ENCODE measurements at regions not wholly inside any gene's neighbourhood (a gene's known extent, or its start where the extent isn't known, plus 50 kb on each side); places are given as distances from the start of the nearest gene placed in this dataset.
A peak's percentile ranks its signal among the peaks of the same experiment; 100 is the strongest.
"Not testable (repeated sequence)": the region's sequence is repeated elsewhere in the genome, so short reads cannot be mapped to it uniquely, and the experiment has no call there.

DNA sequence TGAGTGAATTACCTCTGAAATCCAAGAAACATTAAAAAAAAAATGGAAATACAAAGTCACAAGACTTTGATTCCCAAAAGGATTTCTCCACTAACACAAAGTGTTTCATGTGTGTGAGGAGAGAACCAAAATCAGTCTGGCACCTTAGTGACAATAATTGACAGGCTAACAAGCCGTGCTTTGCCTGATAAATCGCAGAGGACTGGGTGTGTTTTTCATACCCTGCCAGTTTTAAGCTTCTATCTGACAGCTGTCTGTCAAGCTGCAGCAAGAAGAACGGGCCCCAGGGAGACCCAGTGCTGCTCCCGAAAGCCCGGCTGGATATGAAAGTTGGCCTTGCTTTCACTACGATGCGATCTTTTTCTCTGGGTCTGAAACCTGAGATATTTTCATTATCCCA lies 101.6 kb upstream of the KCNK2 start:
- DNase-seq (ENCODE audit: low read depth in 2 of 2), result no peak

DNA sequence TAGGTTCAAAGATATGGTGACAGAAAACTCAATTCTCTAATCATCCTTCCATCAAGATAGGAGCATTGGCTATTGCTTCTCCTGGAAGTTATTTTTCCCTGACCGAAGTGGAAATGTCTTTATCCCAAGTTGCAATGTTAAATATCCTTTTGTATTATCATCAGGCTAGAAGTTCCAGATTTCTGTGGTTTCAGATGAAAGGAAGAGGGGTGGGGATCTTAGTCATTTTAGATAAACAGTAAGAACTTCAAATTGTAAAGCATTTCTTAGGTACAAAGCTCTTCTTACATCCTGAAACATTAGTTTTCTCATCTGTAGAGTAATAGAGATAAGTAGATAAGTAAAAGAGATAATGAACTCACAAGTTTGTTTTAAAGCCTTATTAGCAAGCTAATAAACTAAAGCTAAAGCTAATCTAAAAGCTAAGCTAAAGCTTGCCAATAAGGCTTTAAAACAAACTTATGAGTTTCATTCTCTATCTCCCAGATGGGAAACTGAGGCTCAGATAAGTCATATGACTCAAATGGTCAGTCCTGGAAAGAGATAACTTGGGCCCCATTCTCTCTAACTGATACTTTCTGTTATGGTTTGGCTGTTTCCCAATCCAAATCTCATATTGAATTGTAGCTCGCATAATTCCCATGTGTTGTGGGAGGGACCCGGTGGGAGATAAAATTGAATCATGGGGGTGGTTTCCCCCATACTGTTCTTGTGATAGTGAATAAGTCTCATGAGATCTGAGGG lies 99.2 kb upstream of the KCNK2 start:
- DNase-seq (ENCODE audit: low read depth in 2 of 2), result no peak

DNA sequence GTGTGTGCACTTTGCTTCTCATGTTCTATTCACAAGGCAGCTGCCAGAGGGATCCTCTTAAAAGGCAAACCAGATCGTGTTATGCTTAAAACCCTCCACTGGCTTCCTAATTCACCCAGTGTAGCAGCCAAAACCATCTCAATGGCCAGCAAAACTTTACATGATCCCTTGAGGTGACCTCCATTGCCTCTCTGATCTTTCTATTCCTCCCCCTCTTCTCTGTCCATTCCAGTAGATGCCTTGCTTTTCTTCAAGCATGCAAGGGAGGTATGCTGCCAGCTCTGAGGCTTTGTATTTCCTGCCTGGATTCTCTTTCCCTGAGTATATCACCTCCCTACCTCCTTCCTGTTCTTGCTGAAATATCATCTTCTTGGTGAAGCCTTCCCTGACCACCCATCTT lies 93.2 kb upstream of the KCNK2 start:
- peak; percentile 65 to 66 for DNase-seq (ENCODE audit: low read depth in 2 of 2)

DNA sequence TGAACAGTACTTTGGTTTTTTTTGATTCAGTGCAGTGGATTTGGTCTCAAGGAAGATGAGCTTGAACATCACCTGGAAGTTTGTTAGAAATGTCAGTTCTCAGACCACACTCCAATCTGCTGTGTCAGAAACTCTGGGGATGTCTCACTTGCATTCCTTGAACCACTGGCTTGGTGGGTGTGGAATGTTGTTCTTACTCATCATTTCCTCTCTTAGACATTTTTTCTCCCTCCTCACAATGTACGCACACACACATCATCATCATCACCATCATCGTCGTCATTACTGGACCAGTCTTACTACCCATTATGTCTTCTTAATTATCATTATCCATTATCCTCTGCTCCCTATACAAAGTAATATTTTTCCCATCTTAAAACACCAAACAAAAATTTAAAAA lies 91.9 kb upstream of the KCNK2 start:
- DNase-seq (ENCODE audit: low read depth in 2 of 2), result peak; percentile 95 to 96

DNA sequence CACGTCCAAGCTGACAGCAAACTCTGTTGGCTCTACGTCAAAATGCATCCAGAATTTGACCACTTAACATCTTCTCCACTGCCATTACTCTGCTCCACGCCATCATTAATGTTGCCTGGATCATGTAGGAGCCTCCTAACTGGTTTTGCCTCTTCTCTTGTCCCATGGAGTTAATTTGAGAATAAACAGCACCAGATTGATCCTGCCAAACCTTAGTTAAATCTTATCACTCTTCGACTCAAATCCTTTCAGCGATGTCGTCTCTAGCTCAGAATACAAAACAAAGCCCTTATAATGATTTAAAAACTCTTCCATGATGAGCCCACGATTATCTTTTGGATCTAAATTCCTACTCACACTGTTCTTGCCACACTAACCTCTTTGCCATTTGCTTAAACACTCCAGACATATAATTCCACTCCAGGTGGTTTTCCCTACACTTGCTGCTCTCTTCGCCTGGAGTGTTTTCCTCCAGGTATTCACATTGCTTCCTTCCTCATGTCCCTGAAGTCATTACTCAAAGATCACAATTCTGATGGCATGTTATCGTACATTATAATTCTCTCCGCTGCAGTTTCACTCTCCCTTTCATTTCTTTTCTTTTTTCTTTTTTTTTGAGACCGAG lies 90.7 kb upstream of the KCNK2 start:
- DNase-seq (ENCODE audit: low read depth in 2 of 2), result no peak

DNA sequence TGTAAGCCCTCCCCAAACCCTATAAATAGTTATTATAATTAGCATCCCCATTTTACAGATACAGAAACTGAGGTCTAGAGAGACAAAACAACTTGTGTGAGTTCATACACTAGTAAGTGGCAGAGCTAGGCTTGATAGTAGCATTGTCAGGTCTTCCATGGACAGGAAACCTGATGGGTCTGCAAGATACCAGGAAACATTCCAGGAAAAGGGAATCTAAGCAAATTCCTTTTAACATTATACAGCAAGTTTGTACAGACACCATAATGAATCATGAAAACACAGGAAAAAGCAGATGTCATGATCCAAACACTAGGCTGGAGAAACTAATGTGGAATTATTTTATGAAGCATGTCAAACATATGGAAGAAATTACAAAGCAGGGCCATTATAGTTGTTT lies 89.1 kb upstream of the KCNK2 start:
- DNase-seq (ENCODE audit: low read depth in 2 of 2), result peak; percentile 89

DNA sequence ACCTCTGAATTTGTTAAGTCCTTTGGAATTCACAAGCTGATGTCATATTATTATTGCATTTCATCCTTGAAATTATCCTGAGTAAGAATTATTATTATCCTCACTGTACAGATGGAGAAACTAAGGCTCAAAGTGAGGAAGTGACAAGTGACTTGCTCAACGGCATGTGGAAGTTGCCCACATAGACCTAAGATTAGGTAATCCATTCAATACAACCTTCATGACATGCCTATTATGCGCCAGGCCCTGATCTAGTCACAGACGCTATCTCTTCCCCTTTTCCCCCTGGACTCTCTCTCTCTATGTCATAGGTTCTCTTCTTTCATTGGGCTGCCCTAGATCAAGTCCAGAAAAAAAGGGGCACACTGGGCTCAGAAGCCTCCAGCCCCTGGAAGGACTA lies 84.9 kb upstream of the KCNK2 start:
- no peak for DNase-seq (ENCODE audit: low read depth in 2 of 2)

DNA sequence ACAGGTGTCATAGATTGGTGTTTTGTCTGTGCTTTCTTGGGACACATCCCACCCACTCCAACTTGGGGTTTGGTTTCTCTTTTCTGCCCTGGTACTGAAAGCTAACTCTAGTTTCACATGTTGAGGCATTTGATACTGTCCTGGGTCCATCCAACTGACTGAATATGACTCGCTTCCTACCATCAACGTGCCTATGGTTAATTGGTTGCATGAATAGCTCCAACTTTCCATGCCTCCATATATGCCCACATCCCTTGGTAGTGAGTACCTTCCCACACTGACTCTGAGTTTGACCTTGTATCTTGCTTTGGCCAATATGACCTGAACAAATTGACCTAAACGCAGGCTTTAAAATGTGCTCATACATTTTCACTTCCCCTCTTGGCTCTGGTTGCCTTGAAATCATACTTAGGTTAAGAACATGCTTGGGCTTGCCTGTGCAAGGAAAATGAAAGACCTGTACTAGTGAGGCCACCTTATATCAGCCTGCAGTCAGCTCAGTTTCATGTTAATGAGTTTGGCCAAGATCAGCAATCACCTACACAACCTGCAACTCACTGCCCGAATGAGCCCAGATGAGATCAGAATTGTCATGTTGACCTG lies 81.0 kb upstream of the KCNK2 start:
- no peak for DNase-seq (ENCODE audit: low read depth in 2 of 2)

DNA sequence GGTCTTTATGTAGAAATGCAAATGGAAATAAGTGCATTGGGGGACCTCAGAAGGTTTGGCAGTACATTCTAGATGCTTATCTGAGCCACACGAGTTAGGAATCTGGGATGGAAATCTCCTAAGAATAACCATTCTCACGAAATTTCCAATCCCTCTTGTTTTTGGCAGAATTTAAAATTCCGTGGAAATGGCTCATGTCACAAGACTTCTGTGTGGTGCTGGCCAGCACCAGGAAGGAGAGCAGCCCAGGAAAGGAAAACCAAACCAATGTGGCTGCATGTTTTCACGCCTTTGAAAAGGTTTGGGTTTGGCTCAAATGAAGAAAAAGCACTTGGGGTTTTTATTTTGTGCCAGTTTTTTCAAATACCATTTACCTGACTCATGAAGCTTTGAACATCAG lies 80.1 kb upstream of the KCNK2 start:
- peak; percentile 84 to 87 for DNase-seq (ENCODE audit: low read depth in 2 of 2)

DNA sequence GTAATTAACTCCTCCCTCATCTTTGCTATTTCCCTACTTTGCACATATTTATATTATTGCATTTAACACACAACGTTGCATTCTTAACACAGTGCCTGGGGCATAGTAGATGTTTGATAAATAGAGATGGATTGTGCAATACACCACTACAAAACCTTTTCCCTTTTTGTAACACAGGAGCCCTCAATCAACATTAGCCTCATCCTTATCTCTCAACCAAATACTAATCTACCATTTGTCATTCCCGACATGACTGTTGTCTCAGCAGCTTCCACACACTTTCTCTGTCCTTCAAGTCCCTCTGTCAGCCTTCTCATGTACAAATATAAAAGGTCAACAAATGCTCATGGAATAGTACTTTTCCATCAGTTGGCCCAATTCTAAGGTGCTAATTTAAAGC lies 78.9 kb upstream of the KCNK2 start:
- DNase-seq (ENCODE audit: low read depth in 2 of 2), result no peak

DNA sequence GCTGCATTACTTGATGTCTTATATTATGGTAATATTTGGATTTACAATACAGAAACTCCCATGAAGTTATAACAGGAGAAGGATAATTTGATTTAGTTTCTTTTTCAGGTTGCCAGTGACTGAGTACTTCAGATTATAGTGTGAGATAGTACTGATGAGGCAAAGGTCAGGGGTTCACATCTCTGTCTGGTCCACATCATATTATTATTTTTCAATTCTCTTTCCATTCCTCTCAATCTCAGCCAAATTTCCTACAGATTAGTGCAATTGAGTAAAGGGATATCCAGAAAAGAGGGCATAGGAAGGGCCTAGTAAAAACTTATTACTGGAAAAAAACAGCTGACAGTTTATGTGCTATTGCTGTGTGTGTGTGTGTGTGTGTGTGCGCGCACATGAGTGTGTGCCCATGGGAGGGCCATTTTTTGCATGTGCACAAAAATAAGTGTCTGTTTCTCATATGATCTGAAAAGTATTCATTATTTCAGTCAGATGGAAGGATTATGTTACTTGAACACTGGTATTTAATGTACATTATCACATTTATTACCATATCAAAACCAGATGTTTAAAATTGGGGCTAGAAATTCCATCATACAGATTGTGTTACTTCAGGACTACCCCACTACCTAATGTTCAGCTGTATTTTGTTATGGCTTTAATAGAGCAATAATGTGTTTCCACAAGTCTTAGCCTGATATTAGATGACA lies 78.3 kb upstream of the KCNK2 start:
- DNase-seq (ENCODE audit: low read depth in 2 of 2), result peak; percentile 88 to 90

DNA sequence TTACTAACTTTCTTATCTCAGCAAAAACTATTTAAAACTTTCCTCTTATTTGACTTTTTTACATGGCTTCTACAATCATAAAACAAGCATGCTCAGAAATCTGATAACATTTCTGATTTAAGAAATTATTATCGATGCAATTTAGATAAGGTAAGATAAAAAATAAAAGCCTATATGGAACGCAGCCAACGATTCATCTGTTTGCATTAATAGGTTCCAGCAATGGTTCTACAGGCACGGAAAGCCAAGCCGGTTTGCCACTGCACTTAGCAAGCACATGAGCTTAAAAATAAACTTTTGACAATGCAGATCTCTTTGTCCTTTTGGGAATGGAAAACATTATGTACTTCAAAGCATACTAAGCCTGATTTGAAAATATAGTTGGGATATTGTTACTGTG lies 77.5 kb upstream of the KCNK2 start:
- no peak for DNase-seq (ENCODE audit: low read depth in 2 of 2)

DNA sequence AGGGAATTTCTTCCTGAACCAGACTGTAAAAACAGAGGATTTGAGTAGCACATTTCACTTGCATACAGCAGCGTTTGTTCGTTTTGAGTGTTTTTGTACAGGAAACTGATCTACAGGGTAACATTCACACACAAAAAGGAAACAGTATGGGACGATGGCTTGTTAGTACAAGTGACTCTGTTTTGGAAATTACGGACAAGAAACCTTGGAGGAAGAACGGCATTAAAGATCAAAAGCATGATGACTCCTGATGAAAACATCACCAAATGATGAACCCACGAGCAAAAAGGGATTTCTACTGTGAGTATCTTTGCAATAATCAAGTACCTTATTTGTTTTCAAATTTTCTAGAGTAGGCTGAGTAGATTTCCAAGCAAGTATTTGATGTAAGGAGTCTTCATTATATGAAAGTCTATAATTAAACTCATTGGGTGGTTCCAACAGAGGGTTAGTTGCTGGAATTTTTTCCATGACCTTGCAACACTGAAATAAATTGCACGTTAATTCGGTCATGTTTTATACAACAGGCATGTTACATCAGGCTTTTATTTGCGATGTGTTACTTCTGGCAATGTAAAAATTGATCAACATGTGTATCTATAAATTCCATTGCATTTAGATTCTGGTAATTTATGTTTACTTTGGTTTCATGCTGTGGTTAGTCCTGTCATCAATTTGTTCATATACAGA lies 76.7 kb upstream of the KCNK2 start:
- no peak for DNase-seq (ENCODE audit: low read depth in 2 of 2)

DNA sequence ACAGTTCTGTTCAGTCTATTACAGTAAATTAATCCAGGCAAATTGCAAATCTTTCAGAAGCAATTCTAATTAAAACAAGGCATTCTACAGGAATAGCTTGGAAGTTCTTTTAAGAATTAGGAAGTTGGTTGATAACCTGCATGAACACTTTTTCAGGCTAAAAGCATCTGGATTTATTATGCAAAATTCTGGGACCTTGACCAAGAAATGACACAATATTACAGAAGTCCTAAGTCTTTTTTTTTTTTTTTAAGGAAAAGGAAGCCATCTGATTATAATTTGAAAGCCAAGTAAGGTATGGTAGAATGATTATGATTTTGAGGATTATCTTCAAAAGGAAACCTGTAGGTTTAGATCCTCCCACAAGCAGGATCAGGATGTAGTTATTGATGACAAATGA lies 74.7 kb upstream of the KCNK2 start:
- DNase-seq (ENCODE audit: low read depth in 2 of 2), result peak; percentile 76 to 78

DNA sequence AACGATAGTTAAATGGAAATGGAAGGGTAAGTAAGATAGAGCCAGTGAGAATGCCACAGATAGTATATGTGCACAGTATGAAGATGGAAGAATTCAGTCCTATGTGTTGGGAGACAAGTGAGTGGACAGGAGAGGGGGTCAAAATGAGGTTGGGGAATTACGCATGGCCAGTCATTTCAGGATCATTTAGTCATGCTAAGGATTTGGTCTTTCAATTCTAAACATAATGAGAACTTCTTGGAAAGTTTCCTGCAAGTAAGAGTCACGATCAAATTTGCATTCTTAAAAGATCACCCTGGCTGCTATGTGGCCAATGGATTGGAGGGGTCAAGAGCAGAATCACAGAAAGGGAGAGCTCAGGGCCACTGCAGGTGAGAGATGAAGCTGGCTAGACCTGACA lies 64.0 kb upstream of the KCNK2 start:
- no peak for DNase-seq (ENCODE audit: low read depth in 2 of 2)

DNA sequence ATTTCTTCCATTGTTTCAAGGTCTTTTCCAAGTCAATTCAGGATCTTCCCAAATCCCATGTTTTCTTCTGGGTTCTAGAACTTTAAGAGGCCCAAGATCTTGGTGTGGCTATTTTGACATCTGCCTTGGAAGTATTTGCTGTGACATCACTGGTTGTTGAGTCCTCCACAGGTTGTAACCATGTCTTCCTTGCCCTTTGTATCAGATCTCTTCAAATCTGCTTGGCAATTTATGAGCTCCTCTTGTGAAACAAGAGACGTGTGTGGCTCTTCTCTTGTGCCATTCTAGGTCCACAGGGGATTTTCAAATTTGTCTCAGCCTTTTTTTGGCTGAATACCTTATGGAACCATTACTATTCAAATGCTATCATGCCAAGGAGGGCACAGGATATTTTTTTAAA lies 60.3 kb upstream of the KCNK2 start:
- DNase-seq (ENCODE audit: low read depth in 2 of 2), result no peak

DNA sequence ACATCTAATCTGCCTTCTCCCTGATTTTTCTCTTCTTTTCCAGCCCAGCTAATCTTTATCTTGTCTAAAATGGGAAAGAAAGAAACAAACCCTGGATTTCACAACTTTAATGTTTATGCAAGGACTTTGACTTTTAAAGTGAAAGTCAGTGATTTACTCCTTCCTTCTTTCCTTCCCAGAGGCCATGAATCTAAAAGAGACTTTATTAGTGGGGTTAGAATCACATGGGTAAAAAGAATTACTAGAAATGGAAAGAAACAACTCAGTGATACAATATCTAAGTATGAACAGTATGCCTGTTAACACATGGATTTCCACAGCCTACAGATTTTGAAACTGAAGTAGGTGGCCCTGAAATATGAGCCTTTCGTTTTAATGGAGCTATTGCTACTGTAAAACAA lies 59.8 kb upstream of the KCNK2 start:
- DNase-seq (ENCODE audit: low read depth in 2 of 2), result peak; percentile 91 to 92

DNA sequence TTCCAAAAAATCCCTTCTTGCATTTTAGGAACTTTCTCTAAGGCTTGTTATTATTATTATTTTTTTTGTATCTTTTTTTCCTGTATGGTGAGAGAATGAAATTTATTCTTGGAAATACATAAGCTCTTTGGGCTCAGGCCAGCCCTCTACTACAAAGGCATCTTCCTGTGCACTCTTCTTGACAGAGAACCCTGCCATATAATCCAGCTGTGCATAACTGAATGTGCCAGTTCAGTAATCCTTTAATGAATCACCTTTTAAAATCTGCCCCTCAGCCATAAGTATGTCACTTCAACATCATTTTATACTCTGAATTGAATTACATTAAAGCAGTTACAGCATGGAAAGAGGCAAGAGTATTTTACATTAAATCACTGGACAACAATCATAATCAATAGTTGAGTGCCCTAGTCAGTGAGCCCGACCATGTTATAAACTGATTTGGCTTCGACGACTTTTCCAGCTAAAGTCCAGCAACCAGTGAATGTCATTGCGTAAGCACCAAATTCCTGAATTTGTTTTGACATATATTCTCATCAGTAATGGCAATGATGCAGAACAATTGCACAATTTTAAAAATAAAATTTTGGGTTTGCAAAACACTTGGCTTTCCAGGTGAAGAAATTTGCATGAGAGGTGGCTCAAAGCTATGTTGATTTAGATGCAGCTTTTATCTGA lies 59.2 kb upstream of the KCNK2 start:
- DNase-seq (ENCODE audit: low read depth in 2 of 2), result no peak

DNA sequence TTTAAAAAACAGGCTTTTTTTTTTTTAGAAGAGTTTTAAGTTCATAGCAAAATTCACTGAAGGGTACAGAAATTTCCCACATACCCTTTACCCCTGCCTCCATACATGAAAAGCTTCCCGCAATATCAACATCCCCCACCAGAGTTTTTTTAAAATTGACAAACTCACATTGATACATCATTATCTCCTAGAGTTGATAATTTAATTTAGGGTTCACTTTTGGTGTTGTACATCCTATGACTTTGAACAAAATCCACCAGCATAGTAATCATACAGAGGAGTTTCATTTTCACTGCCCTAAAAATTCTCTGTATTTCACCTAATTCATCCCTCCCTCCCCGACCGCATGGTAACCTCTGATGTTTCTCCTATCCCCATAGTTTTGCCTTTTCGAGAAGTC lies 53.6 kb upstream of the KCNK2 start:
- no peak for DNase-seq (ENCODE audit: low read depth in 2 of 2)

DNA sequence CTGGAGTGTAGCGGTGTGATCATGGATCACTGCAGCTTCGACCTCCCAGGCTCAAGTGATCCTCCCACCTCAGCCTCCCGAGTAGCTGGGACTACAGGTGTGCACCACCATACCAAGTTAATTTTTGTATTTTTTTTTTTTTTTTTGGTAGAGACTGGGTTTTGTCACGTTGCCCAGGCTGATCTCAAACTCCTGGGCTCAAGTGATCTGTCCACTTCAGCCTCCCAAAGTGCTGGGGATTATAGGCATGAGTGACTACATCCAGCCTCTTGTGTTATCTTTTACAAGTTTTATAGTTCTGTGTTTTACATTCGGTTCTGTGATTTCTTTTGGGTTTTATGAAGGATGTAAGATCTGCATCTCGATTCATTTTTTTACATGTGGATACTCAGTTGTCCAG lies 52.0 kb upstream of the KCNK2 start:
- not testable (repeated sequence) for DNase-seq (ENCODE audit: low read depth in 2 of 2)

DNA sequence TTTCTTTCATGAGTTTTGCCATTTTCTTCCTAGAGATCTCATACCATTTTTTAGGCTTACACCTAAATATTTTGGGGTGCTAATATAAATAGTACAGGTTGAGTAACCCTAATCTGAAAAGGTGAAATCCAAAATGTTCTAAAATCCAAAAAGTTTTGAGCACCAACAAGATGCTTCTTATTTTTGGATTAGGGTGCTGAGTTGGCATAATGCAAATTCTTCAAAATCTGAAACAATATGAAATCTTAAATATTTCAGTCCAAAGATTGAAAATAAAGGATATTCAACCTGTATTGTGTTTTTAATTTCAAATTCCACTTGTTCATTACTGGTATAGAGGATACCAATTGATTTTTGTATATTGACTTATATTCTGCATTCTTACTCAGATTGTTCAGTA lies 51.1 kb upstream of the KCNK2 start:
- no peak for DNase-seq (ENCODE audit: low read depth in 2 of 2)
